ENCODE measurements at regions not wholly inside any gene's neighbourhood (a gene's known extent, or its start where the extent isn't known, plus 50 kb on each side); places are given as distances from the start of the nearest gene placed in this dataset.

- DNase-seq, result no peak
These were observed 210.4 kb upstream of the N4BP1 start for GRCh38 chr16:48820379-48820778.

GRCh38 chr16:48818257-48818656 is 208.3 kb upstream of the N4BP1 start:
- no peak for DNase-seq

GRCh38 chr16:48817032-48817431 is 207.1 kb upstream of the N4BP1 start:
- no peak for DNase-seq

GRCh38 chr16:48816393-48816792 is 206.4 kb upstream of the N4BP1 start:
- DNase-seq, result no peak

GRCh38 chr16:48814994-48815393 is 205.0 kb upstream of the N4BP1 start:
- DNase-seq, result no peak

GRCh38 chr16:48813485-48813884 is 203.5 kb upstream of the N4BP1 start:
- no peak for DNase-seq

GRCh38 chr16:48812856-48813255 is 202.9 kb upstream of the N4BP1 start:
- DNase-seq, result no peak

- DNase-seq, result no peak
These were observed 201.5 kb upstream of the N4BP1 start for GRCh38 chr16:48811478-48811877.

- DNase-seq, result no peak
These were observed 200.9 kb upstream of the N4BP1 start for GRCh38 chr16:48810803-48811453.

- DNase-seq, result no peak
These were observed 200.4 kb upstream of the N4BP1 start for GRCh38 chr16:48810436-48810802.

- no peak for DNase-seq
These were observed 180.2 kb upstream of the N4BP1 start for GRCh38 chr16:48790151-48790550.

- DNase-seq, result no peak
These were observed 178.5 kb upstream of the N4BP1 start for GRCh38 chr16:48788475-48788874.

- DNase-seq, result no peak
These were observed 135.6 kb upstream of the N4BP1 start for GRCh38 chr16:48745541-48745940.

- no peak for DNase-seq
These were observed 131.0 kb upstream of the N4BP1 start for GRCh38 chr16:48740964-48741363.

GRCh38 chr16:48734220-48734619 is 124.2 kb upstream of the N4BP1 start:
- DNase-seq, result peak; percentile 17

GRCh38 chr16:48704710-48705109 is 94.7 kb upstream of the N4BP1 start:
- DNase-seq, result no peak

- DNase-seq, result peak; percentile 69
These were observed 77.5 kb upstream of the N4BP1 start for GRCh38 chr16:48687421-48688038.

GRCh38 chr16:48684148-48684547 is 74.2 kb upstream of the N4BP1 start:
- no peak for DNase-seq

- DNase-seq, result no peak
These were observed 73.0 kb upstream of the N4BP1 start for GRCh38 chr16:48682971-48683370.

GRCh38 chr16:48681520-48681919 is 71.5 kb upstream of the N4BP1 start:
- DNase-seq, result no peak

- DNase-seq, result no peak
These were observed 70.9 kb upstream of the N4BP1 start for GRCh38 chr16:48680881-48681280.

GRCh38 chr16:48676836-48677235 is 66.9 kb upstream of the N4BP1 start:
- no peak for DNase-seq

- peak; percentile 6 for DNase-seq
These were observed 58.2 kb upstream of the N4BP1 start for GRCh38 chr16:48668184-48668583.

- no peak for DNase-seq
These were observed 50.0 kb upstream of the N4BP1 start for GRCh38 chr16:48659940-48660339.

All from NCI-H69 (cell line).